Amniotic epithelial cell (primary cell): ENCODE measurements at regions not wholly inside any gene's neighbourhood (a gene's known extent, or its start where the extent isn't known, plus 50 kb on each side); places are given as distances from the start of the nearest gene placed in this dataset.
"Not testable (repeated sequence)": the region's sequence is repeated elsewhere in the genome, so short reads cannot be mapped to it uniquely, and the experiment has no call there.

ENCODE experiments used
- DNase-seq: peaks from one replicate; pipeline ENCODE4 v3.0.0-alpha.2; 2010; ENCODE audit warnings: low read depth

GRCh38 chr5:174636094-174636493 lies 88.3 kb upstream of the MSX2 start:
- no peak for DNase-seq

- no peak for DNase-seq
Observed at GRCh38 chr5:174642816-174643405, 81.5 kb upstream of the MSX2 start.

- no peak for DNase-seq
Observed at GRCh38 chr5:174644436-174644835, 79.9 kb upstream of the MSX2 start.

- no peak for DNase-seq
Observed at GRCh38 chr5:174644923-174645322, 79.5 kb upstream of the MSX2 start.

- no peak for DNase-seq
Observed at GRCh38 chr5:174645677-174646076, 78.7 kb upstream of the MSX2 start.

GRCh38 chr5:174648618-174649017 lies 75.8 kb upstream of the MSX2 start:
- DNase-seq, result not testable (repeated sequence)

- DNase-seq, result no peak
Observed at GRCh38 chr5:174649391-174649790, 75.0 kb upstream of the MSX2 start.

- no peak for DNase-seq
Observed at GRCh38 chr5:174654442-174654841, 69.9 kb upstream of the MSX2 start.

- DNase-seq, result no peak
Observed at GRCh38 chr5:174655351-174655750, 69.0 kb upstream of the MSX2 start.

- DNase-seq, result no peak
Observed at GRCh38 chr5:174664180-174664850, 60.1 kb upstream of the MSX2 start.

GRCh38 chr5:174665347-174665746 lies 59.0 kb upstream of the MSX2 start:
- no peak for DNase-seq

- no peak for DNase-seq
Observed at GRCh38 chr5:174667526-174667925, 56.9 kb upstream of the MSX2 start.

- no peak for DNase-seq
Observed at GRCh38 chr5:174668349-174668748, 56.0 kb upstream of the MSX2 start.
